ENCODE measurements at regions not wholly inside any gene's neighbourhood (a gene's known extent, or its start where the extent isn't known, plus 50 kb on each side); places are given as distances from the start of the nearest gene placed in this dataset.

DNA sequence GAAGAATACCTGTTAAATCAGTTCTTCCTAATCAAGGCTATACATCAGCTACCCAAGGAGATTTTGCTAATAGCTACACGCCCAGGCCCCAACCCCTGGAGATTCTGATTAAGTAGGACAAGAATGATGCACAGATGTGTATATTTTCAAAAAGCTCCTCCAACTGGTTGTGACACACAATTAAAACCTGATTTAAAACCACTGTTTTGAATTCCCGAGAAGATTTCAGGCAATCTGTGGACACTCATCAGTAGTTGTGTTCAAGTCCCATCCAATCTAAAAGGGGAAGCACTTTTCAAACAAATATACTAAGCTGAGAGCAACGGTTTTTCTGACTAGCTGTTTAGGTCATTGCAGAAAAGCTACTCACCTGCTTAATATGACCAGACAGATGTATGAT lies 118.9 kb upstream of the NHSL1 start:
- H3K27ac ChIP-seq: no peak overlapping the region
- no peaks in the 10 kb centered on the region for H3K9me3 ChIP-seq
- no peaks in the 10 kb centered on the region for H3K27me3 ChIP-seq (replicated peaks; ENCODE audit: insufficient read depth)
- H3K4me3 ChIP-seq: no peak overlapping the region
- H3K36me3 ChIP-seq: no peaks in the 10 kb centered on the region
- DNase-seq (ENCODE audit: low spot score): no peak
- TF ChIP-seq, protein P1, sequence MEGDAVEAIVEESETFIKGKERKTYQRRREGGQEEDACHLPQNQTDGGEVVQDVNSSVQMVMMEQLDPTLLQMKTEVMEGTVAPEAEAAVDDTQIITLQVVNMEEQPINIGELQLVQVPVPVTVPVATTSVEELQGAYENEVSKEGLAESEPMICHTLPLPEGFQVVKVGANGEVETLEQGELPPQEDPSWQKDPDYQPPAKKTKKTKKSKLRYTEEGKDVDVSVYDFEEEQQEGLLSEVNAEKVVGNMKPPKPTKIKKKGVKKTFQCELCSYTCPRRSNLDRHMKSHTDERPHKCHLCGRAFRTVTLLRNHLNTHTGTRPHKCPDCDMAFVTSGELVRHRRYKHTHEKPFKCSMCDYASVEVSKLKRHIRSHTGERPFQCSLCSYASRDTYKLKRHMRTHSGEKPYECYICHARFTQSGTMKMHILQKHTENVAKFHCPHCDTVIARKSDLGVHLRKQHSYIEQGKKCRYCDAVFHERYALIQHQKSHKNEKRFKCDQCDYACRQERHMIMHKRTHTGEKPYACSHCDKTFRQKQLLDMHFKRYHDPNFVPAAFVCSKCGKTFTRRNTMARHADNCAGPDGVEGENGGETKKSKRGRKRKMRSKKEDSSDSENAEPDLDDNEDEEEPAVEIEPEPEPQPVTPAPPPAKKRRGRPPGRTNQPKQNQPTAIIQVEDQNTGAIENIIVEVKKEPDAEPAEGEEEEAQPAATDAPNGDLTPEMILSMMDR (IDR thresholded peaks at IDR 0.05): no peak
- no peak for ATAC-seq (ENCODE audit: insufficient number of reproducible peaks, low FRiP score, low read depth)
- no peaks in the 10 kb centered on the region for H3K4me1 ChIP-seq (ENCODE audit: control insufficient read depth in 1 of 2, low read depth in 2 of 2)

- H3K9me3 ChIP-seq: no peaks in the 10 kb centered on the region
- no peak overlapping the region for H3K4me3 ChIP-seq
- DNase-seq (ENCODE audit: low spot score) (no peak), ATAC-seq (ENCODE audit: insufficient number of reproducible peaks, low FRiP score, low read depth) (no peak)
- no peak overlapping the region for H3K27ac ChIP-seq
- H3K36me3 ChIP-seq: no peaks in the 10 kb centered on the region
- H3K4me1 ChIP-seq (ENCODE audit: control insufficient read depth in 1 of 2, low read depth in 2 of 2): no peaks in the 10 kb centered on the region
- H3K27me3 ChIP-seq (replicated peaks; ENCODE audit: insufficient read depth): no peaks in the 10 kb centered on the region
- TF ChIP-seq, protein P1 (IDR thresholded peaks at IDR 0.05): no peak
These were observed 121.3 kb upstream of the NHSL1 start for GRCh38 chr6:138620630-138621029.

DNA sequence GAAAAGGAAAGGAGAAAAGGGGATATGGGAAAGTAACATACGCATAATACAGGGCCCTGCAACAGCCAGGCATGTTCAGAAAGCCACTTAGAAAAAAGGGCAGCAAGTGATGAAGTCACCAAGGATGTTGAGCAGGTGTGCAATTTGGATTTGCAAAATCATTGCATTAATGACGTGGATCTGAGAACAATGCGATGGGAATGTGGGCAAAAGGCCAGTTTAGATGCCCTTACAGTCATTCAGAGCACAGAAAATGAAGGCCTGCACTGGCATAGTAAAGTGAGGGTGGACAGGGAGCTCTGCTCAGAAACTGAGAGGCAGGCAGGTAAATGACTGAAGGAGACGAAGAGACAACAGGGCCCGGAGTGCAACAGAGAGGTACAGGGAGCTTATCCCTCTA lies 123.7 kb upstream of the NHSL1 start:
- Histone ChIP-seq H3K4me3 (no peak overlapping the region), H3K4me1 (ENCODE audit: control insufficient read depth in 1 of 2, low read depth in 2 of 2) (no peaks in the 10 kb centered on the region), H3K27ac (no peak overlapping the region), H3K27me3 (replicated peaks; ENCODE audit: insufficient read depth) (no peaks in the 10 kb centered on the region), H3K9me3 (no peaks in the 10 kb centered on the region), H3K36me3 (no peaks in the 10 kb centered on the region)
- DNase-seq (ENCODE audit: low spot score) (no peak), ATAC-seq (ENCODE audit: insufficient number of reproducible peaks, low FRiP score, low read depth) (no peak)
- TF ChIP-seq, protein P1 (IDR thresholded peaks at IDR 0.05): no peak

- no peaks in the 10 kb centered on the region for H3K9me3 ChIP-seq
- no peak overlapping the region for H3K4me3 ChIP-seq
- H3K27me3 ChIP-seq (replicated peaks; ENCODE audit: insufficient read depth): no peaks in the 10 kb centered on the region
- H3K36me3 ChIP-seq: no peaks in the 10 kb centered on the region
- H3K4me1 ChIP-seq (ENCODE audit: control insufficient read depth in 1 of 2, low read depth in 2 of 2): no peaks in the 10 kb centered on the region
- DNase-seq (ENCODE audit: low spot score) (no peak), ATAC-seq (ENCODE audit: insufficient number of reproducible peaks, low FRiP score, low read depth) (no peak)
- no peak overlapping the region for H3K27ac ChIP-seq
- TF ChIP-seq, protein P1 (IDR thresholded peaks at IDR 0.05): no peak
These were observed 132.3 kb upstream of the NHSL1 start for GRCh38 chr6:138631566-138631965.

- H3K9me3 ChIP-seq: no peaks in the 10 kb centered on the region
- no peaks in the 10 kb centered on the region for H3K27me3 ChIP-seq (replicated peaks; ENCODE audit: insufficient read depth)
- H3K4me1 ChIP-seq (ENCODE audit: control insufficient read depth in 1 of 2, low read depth in 2 of 2): no peaks in the 10 kb centered on the region
- H3K36me3 ChIP-seq: no peaks in the 10 kb centered on the region
- ATAC-seq (ENCODE audit: insufficient number of reproducible peaks, low FRiP score, low read depth) (no peak), DNase-seq (ENCODE audit: low spot score) (no peak)
- no peak overlapping the region for H3K27ac ChIP-seq
- TF ChIP-seq, protein P1 (IDR thresholded peaks at IDR 0.05): no peak
- no peak overlapping the region for H3K4me3 ChIP-seq
These were observed 135.7 kb upstream of the CCDC28A start for GRCh38 chr6:138637822-138638221.

Data from thoracic aorta (tissue), 2 donors.